Glomerular visceral epithelial cell (primary cell): ENCODE measurements at regions not wholly inside any gene's neighbourhood (a gene's known extent, or its start where the extent isn't known, plus 50 kb on each side); places are given as distances from the start of the nearest gene placed in this dataset.

ENCODE experiments used
- DNase-seq: peaks from one replicate; pipeline ENCODE4 v3.0.0-alpha.2; 2016; ENCODE audit errors: extremely low spot score

DNA sequence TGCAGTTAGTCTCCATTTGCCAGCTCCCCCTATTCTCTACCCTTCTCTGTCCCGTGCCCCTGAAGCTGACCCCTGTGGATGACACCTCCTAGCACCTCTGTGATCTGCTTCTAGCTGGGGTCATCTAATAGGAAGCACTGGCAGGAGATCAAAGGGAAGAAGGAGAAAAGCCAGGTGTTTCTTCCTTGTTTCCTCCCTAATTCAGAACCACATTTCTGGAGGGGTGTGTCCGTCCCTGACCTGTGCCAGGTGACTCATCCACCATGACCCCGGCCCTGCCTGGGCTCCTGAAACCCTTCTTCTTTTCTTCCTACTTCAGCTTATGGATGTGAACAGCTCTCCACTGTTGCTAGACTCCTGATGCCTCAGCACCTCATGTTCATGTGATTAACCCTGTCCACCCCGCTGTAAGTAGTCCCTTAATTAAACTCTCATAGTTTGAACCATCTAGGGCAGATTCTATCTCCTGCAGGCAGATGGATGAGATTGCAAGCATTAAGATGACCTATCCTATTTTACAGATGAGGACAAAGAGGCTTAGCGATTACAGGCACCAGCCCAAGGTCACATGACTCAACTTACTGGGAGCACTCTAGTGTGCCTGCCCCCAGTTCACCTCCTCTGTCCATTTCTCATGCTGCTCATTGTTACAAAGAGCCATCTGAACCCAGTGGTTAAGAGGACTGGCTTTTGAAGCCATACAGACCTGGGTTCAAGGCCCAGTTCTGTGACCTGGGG is 770.5 kb downstream of the MED13L start:
- no peak for DNase-seq

DNA sequence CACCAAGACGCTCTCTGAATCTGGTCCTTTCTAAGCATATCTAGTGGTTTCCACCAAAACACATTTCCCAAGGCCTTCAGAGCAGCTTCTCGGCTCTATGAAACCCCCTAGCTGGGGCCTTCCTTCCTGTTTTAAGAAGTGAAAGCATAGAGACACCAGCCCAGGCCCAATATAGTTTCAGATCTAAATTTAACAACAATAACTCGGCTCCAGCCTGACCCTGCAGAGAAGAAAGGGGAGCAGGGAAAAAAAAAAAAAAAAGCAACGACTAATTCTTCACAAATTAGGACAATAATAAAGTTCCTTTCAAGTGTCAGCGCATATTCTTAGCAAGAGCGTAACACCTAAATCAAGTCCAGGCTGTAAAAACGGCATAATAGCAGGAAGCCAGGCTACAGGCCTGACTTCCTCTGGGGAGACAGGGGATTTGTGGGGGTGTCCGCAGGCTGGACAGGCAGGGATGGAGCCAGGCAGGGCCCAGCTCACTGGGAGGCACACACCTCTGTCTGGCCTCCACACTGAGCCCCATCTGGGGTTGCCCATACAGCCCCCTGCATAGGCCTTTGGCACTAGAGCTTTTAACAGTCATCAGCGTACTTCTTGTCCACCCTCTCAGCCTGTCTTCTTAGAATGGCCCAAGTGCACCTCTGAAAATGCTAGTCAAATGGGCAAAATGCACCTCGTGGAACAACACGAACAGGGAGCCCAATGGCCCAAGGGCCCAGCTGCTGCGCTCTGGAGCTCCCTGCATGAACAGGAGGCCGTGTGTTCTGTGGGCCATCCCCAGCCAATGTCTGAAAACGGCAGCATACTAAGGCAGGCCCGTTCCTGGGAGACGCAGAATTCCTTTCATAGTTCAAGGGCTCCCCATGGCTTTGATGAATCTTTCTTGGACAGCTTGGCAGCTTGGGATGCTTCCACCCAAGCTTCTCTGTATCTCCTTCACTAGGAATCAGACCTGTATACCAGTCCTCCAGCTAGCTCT is 772.9 kb downstream of the MED13L start:
- DNase-seq = no peak

DNA sequence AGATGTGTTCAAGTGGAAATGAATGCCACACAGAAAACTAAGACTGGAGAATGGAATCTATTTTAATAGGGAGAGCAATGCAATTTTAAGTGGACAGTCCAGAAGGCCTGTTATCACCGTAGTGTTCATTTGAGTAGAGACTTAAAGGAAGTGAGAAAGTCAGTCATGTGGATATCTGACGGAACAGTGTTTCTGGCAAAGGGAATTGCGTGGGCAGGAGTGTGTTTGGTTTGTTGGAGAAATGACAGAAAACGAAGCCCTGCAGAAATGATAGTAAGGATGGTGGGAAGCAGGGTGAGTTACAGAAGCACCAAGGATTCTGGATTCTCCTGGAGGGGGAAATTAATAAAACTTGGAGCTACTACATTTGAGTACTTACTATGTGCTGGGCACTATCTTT is 776.6 kb downstream of the MED13L start:
- DNase-seq = no peak

DNA sequence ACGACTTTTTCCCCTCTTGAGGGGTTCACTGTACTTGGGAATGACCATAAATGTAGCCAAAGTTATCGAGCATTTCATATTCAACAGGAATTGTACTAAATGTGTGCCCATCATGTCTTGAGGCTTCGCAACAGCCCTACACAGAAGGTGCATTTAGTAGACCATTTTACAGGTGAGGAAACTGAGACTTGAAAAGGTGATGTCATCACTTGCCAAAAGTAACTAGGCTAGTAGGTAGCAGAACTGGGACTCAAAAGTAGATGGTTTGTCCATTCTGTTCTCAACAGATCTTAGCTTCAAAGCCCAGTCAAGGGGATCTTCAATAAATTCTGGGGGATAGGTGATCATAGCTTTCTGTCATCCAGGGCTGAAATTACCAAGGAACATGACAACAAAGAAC is 782.2 kb downstream of the MED13L start:
- no peak for DNase-seq

DNA sequence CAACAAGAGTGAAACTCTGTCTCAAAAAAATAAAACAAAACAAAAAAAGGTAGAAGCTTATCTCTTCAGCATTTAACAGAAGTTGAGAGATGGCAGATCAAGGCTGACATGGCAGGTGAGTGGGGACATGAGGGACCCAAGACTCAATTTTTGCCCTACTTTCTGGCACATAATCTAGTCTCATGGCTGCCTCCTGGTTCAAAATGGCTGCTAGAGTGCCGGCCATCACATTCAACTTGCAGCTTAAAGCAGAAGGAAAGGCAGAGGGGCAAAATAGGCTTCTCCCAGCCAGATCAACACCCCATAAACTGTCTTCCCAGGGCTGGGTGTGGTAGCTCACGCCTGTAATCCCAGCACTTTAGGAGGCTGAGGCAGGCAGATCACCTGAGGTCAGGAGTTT is 784.9 kb downstream of the MED13L start:
- no peak for DNase-seq

DNA sequence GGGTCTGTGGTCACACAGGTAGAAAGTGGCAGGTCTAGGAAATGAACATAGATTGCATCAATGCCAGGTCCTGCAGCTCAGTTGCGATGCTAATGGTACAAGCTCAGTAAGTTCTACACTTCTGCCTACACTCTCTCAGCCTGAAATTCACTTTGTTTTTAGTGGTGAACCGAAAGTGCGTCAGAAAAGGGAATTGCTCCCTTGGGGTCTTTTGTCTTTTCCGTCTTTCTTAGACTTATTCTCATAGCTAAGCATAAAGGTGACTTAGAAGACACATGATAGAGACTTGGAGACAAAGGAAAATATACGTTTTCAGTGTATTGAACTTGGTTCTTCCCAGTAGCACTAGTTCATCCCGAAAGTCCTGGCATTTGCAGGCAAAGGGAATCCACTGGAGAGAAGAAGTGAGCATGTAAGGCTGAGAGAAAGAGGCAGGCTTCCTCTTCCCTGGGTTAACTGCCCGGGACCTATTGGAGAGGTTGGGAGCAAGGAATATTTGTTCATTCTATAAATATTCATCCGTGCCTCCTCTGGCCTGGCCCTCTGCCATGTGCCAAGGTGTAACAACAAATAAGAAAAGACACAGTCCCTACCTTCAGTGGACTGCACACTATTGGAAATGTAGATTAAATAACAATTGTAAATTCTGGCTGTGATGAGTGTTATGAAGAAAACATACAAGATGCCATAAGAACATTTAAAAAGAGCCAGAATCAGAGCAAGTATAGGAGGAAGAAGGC is 785.8 kb downstream of the MED13L start:
- no peak for DNase-seq

DNA sequence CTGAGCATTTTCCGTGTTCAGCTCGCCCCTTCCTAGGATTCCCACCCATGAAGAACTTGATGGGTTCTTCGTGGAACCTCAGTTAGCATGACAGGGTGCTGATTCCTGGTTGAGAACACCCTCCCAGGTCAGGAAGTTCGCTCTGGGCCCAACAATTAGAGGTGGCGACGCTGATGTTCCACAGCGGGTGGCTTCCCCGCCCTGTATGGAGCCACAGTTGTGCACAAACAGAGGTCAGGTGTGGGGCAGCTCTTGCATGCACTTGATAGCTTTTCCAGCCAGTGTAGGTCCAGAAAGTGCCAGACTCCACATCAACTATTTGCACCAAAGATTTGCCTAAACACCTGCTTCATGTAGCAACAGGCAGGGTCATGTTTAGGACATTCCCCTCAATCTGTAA is 788.2 kb downstream of the MED13L start:
- DNase-seq = no peak

DNA sequence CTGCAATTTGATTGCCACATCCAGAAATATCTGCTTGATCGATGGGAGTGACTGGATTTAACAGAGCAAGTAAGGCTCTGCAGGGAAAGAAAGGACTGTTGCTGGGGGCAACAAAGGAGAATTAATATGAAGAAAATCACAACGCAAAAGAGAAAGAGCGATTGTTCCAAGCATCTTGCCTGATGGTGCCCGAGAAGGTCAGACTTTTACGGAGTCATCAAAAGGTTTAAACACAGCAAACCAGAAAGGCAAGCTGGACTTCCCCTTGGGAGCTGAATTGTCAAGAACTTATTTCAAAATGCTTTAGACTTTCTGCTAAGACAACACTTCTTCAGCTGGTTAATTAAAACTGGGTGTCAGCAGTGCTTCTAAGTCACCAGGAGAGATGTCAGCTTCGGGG is 791.5 kb downstream of the MED13L start:
- no peak for DNase-seq

DNA sequence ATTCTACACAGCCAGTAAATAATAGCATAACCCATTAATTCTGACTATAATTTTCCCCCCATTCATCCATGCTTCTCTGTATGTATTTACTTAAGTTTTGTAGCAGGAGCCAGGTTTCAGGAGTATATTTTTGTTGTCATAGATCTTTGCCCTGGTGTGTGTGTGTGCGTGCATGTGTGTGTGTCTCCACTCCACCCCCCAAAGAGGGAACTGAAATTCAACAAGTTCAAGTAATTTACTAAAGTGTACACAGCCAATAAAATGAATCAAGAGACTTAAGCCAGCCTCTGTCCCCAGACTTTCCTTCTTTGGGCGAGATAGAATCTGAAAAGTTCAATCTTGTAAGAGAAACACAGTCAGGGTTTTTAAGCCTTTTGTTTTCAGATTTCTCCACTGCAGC is 792.0 kb downstream of the MED13L start:
- no peak for DNase-seq

DNA sequence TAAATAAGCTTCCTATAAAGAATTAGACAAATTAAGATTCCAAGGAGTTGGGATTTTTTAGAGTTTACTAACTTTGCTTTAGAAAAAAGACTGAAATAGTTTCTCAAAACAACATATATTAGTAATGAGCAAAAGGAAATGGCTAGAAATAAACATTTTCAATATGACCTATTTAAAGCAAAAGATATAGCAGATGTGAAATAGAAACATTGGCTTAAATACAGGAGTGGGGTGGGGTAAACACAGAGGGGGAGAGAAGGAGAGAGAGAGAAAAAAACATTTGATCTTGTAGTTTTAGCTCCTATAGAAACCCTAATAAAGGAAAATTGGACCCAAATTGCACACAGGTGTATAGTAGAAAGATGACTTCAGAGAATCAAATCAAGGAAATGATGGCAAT is 794.5 kb downstream of the MED13L start:
- DNase-seq = no peak

DNA sequence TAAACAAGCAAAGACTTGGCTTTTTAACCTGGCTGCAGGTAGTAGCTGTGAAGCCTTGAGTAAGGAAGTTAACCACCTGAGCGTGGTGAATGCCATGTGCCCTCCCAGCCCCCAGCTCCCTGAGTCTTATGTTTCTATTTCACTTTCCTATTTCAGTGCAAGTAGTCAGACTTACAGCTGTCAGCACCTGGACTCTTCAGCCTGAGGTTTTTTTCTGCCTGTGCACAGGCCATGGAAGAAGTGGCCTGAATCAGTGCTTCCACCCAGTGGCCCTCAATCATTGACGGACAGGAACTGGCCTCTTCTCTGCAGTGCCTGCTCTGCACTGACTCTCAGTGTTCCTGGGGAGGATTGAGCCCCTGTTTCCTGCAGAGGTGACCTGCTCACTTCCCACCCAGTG is 796.4 kb downstream of the MED13L start:
- peak; percentile 3 for DNase-seq

DNA sequence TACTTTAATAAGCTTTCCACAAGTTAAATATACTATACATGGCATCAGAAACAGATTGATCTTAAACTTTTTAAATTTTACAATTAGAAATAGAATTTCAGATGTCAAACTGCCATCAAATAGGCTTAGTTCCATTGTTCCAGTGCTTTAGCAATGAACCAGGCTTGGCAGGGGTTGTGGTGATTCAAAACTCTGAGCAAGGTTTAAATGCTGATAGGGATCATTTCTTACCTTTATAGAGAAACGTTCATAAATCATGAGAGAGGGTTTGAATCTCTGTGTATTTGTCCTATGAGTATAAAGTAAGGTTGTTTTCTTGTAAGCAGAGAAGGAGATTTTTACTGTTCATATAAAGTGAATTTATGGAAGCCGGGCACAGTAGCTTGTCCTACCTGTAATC is 794.5 kb upstream of the TBX3 start:
- no peak for DNase-seq

DNA sequence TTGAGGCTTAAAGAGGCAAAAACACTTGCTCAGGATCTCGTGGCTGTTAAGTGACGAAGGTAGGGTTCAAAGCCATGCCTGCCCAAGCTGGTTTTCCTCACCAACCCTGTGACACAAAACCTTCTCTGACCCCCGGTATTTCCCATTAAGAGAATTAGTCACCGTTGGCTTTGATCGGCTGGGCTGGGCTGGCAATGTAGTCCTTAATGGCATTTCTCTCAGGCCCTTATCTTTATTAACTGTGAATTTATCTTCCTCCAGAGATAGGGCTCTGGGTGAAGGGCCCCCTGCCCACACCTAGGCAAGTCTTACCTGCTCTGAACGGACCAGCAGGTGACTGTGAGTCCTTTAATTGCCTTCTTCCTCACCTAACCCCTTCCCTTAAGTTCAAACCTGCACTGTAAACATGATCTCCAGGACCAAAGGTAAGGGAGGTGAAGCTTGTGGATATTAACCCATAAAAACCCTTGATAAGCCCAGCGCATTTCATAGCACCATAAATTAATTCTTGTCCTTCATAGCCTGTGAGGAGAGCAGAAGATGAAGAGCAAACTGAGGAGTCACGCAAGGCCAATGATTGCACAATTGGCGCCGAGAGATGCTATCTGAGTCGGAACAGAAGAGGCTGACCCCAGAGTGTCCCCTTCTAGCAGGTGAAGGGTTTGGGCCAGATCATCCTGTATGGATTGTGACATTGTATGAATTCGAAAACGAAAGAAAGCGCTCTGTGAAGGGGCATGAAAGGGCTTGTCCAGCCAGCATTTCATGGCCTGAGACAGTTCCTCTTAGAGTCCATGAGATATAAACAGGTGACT is 790.8 kb upstream of the TBX3 start:
- no peak for DNase-seq

DNA sequence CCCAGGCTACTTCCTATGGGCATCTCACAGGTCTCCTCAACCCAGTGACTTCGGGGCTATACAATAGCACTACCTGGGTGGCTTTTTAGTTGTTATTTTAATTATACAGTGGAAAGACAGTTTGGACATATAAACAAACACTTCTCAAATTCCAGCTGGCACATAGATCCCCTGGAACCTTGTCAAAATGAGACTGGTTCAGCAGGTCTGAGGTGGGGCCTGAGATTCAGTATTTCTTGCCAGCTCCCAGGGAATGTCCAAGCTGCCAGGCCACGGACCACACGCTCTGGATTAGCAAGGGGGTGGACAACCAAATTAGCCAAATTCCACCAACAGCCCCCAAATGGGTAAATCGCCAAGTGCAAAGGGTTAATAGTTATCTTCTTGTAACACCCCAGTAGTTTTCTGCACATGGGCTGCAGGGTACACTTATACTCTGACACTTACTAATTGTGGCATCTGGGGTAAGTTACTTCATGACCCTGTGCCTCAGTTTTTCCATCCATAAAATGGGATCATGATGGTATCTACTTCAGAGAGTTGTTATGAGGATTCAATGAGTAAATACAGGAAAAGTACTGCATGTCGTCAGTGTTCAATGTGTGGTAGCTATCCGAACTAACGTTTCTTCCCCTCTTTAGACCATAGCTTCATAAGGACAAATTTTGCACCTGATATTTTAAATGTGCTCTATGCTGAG is 789.4 kb upstream of the TBX3 start:
- DNase-seq = no peak

DNA sequence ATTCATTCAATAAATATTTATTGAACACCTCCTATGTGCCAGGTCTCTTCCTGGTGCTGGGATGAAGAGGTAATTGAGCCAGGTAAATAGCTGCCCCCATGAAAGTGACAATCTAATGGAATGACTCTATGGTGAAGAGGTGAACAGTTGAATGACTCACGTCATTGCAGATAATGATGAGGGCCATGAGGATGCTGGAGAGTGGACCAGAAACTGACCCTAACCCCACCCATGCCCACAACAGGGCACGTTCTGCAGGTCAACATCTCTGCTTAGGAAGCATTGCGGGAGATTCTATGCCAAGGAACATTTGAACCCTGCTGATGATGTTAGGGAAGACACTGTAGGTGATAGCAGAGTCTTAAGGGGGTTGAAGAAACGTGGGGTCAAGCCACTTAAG is 788.9 kb upstream of the TBX3 start:
- DNase-seq = no peak

DNA sequence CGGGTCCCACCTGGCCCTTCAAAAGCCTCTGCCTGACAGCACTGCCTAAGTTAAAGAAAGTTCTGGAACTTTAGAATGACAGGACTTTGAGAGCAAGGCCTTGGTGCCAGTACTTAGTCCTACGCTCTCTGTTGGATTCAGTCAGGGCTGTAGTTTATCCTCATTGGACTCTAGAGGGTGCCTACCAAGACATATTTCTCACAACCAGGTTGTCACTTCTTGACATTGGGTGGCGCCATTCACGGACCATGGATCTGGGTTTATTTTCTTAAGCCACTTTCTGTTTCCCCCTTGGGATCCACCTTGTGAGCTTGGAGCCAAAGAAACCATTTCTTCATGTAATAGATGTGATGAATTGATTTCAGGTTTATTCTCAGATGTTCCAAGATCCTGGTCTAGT is 787.0 kb upstream of the TBX3 start:
- no peak for DNase-seq

DNA sequence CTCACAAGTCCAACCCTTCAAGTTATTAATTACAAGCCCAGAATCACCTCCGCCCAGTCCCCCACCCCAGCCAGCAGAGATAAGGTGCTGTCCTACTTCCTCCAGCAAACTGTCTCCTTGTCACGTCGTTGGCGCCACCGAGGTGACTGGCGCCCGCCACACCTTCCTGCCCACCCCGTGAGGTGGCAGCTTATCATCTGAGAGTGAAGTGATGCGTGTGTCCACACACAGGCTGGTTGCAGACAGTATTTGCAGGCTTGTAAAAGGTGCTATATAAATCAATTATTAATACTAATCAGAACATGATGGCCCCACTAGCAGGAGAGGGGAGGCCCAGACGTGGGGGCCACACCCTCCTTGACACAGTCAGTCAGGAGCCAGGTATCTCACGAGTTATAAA is 786.6 kb upstream of the TBX3 start:
- no peak for DNase-seq

DNA sequence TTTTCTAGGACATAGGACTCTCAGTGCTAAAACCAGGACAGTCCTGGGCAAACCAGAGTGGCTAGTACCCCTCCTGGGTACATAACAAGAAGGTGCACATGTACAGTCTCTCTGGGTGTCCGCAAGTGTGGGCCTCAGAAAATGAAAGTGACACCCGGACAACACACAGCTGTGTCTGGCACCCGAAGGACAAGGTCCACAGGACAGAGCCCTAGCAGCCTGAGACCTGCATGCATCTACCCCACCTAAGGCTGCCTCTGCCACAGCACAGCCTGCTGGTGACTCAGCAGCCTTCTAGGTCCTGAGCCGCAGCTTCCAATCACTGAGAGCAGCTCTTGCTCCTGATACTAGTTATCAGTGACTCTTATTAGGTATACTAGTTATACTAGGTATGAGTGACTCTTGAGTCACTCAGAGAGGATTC is 784.1 kb upstream of the TBX3 start:
- DNase-seq = peak; percentile 10

DNA sequence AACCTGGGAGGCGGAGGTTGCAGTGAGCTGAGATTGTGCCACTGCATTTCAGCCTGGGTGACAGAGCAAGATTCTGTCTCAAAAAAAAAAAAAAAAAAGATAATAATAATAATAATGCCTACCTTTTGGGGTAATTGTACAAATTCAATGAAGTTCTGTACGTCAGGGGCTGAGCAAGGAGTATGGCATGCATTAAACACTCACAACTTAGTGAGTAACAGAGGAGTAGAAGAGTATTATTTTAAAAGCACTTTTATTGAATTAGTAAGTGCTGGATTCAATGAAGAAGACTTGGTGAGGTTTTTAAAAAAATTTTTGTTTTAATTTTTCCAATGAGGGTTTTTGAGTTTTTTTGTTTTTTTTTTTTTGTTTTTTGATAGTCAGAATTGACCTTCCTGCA is 783.6 kb upstream of the TBX3 start:
- no peak for DNase-seq

DNA sequence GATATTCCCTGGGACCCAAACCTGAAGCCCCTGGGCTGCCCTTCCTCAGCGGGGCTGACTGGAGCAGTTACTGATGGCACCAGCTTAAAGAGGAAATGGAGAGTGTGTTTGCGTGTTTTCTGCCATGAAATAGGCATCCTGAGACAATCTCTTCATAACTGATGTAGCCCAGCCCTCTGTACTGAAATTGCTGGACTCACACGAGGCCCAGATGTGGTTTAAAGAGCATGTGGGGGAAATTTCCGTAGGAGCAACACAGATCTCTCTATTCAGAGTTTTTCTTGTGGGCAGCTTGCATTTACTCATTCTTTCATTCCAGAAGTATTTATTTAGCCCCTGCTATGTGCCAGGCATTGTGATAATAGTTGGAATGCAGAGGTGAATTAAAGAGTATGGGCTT is 782.1 kb upstream of the TBX3 start:
- no peak for DNase-seq

DNA sequence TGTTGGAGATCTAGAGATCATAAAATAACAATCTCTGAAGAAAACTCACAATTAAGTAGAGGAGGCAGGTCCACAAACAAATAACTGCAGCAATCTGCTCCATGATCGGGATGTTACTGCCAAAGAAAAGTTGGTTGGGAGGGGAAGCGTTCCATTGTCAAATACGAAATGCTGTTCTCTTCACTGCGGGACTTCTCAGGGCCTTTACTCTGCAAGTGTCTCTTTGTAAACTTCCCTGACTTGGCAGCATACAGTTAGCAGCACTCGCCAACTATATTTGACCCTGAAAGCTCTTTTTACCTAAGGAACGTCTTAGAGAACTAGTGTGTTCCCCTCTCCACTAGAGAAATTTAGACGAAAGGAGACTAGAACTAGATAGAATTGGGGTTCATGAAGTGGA is 780.7 kb upstream of the TBX3 start:
- no peak for DNase-seq
